ENCODE measurements at regions not wholly inside any gene's neighbourhood (a gene's known extent, or its start where the extent isn't known, plus 50 kb on each side); places are given as distances from the start of the nearest gene placed in this dataset.

- Histone ChIP-seq H3K27ac (ENCODE audit: extremely low read length, insufficient read depth, low read length) (no peak overlapping the region), H3K4me2 (ENCODE audit: low read depth, low read length) (no peak overlapping the region), H3K9me3 (ENCODE audit: low read length) (no peaks in the 10 kb centered on the region), H3K4me3 (replicated peaks in 1 of 3; ENCODE audit: insufficient read depth in 1 of 3, low read depth in 2 of 3, low read length in 3 of 3) (no peak overlapping the region), H3K79me2 (ENCODE audit: insufficient read depth, low read length) (no peaks in the 10 kb centered on the region), H3K36me3 (replicated peaks in 1 of 2; ENCODE audit: control insufficient read depth in 1 of 2, insufficient read depth in 2 of 2, low read length in 2 of 2) (no peaks in the 10 kb centered on the region), H2AFZ (ENCODE audit: low read length) (no peak overlapping the region), H3K4me1 (ENCODE audit: insufficient read depth, low read length) (no peaks in the 10 kb centered on the region), H3K9ac (ENCODE audit: insufficient read depth, low read depth, low read length) (no peak overlapping the region), H3K27me3 (ENCODE audit: control insufficient read depth in 1 of 2, insufficient read depth in 2 of 2, low read length in 2 of 2) (peaks cover 2 to 24% of the 10 kb centered on the region in 2 experiments; a peak in 4 of 5 replicates), H4K20me1 (ENCODE audit: insufficient read depth, low read length) (no peaks in the 10 kb centered on the region)
- CTCF ChIA-PET (ENCODE audit: low intra/inter-chr PET ratio, low total read pairs): no interaction called here
- DNase-seq (ENCODE audit: low spot score) (no peak), ATAC-seq (peak; percentile 17; the same call in 1 of the 3 replicates), FAIRE-seq (no peak)
- BruUV-seq (replicated peaks): no TSS peak
- intact Hi-C loops (cut with micrococcal nuclease; ENCODE audit: unreplicated experiment) (loop anchor here (1.0 kb wide), 1 partner anchor 44 kb away; no protein-coding TSS in a partner anchor), in situ Hi-C loops (cut with HindIII; ENCODE audit: extremely low pct_ligation_motif_present, low pct_unique_long_range_greater_than_20kb) (no loop called here)
- 33% methylated on average over 5 of the region's 5 CpGs for WGBS (ENCODE audit: low lambda C conversion rate)
- POLR2A ChIA-PET: no interaction called here
- TF ChIP-seq KLF9 (CRISPR knock-in tag; IDR thresholded peaks at IDR 0.05; ENCODE audit: low read depth) (no peak), TAF15 (IDR thresholded peaks at IDR 0.05; ENCODE audit: low read depth, low read length, poor library complexity, severe bottlenecking) (no peak), ZNF274 (CRISPR knock-in tag; IDR thresholded peaks at IDR 0.05) (no peak), ZNF687 (CRISPR knock-in tag; IDR thresholded peaks at IDR 0.05) (no peak), RORA (CRISPR knock-in tag; IDR thresholded peaks at IDR 0.05) (no peak), FOXK2 (IDR thresholded peaks at IDR 0.05) (no peak), TCF12 (IDR thresholded peaks at IDR 0.05) (no peak), TCF12 (CRISPR knock-in tag; IDR thresholded peaks at IDR 0.05) (no peak), REPIN1 (CRISPR knock-in tag; IDR thresholded peaks at IDR 0.05; ENCODE audit: borderline replicate concordance, low read depth) (no peak), ZNF24 (IDR thresholded peaks at IDR 0.05) (no peak), KDM4B (CRISPR knock-in tag; IDR thresholded peaks at IDR 0.05) (no peak), BCL6 (CRISPR knock-in tag; IDR thresholded peaks at IDR 0.05) (no peak), FOXM1 (CRISPR knock-in tag; IDR thresholded peaks at IDR 0.05) (no peak), ZSCAN20 (CRISPR knock-in tag; IDR thresholded peaks at IDR 0.05; ENCODE audit: borderline replicate concordance) (no peak), MLXIP (CRISPR knock-in tag; IDR thresholded peaks at IDR 0.05; ENCODE audit: borderline replicate concordance) (no peak), CEBPZ (IDR thresholded peaks at IDR 0.05; ENCODE audit: low read length) (no peak)
Observed at GRCh38 chr14:22494486-22495135, 94.4 kb downstream of the DAD1 start.

Measured in HepG2 (cell line).